Endodermal cell (in vitro differentiated cells): ENCODE measurements at regions not wholly inside any gene's neighbourhood (a gene's known extent, or its start where the extent isn't known, plus 50 kb on each side); places are given as distances from the start of the nearest gene placed in this dataset.

Experiments used
- DNase-seq: peaks from one replicate; pipeline ENCODE4 v3.0.0-alpha.2; 2017
- H3K27ac ChIP-seq: 2 replicates; pipeline ENCODE4 v1.5.1; 2013; ENCODE audit warnings: mild to moderate bottlenecking, low read depth, low read length, moderate library complexity
- H3K27me3 ChIP-seq: 2 replicates; pipeline ENCODE4 v1.6.1; 2013; ENCODE audit warnings: mild to moderate bottlenecking, low read length, moderate library complexity; ENCODE audit not compliant: insufficient read depth, control insufficient read depth, poor library complexity, severe bottlenecking
- H3K36me3 ChIP-seq: 2 replicates; pipeline ENCODE4 v1.7.0; 2013; ENCODE audit warnings: mild to moderate bottlenecking, low read length, moderate library complexity; ENCODE audit not compliant: control insufficient read depth, insufficient read depth
- H3K4me1 ChIP-seq: one replicate; pipeline ENCODE4 v1.7.0; 2013; ENCODE audit warnings: low read length; ENCODE audit not compliant: control insufficient read depth, insufficient read depth
- H3K4me3 ChIP-seq: 2 replicates; pipeline ENCODE4 v1.5.1; 2013; ENCODE audit warnings: mild to moderate bottlenecking, low read length, moderate library complexity
- H3K9ac ChIP-seq: 2 replicates; pipeline ENCODE4 v1.6.1; 2013; ENCODE audit warnings: mild to moderate bottlenecking, low read length, moderate library complexity; ENCODE audit not compliant: poor library complexity, severe bottlenecking; ENCODE audit errors: extremely low read depth
- H3K9me3 ChIP-seq: 2 replicates; pipeline ENCODE4 v1.6.1; 2013; ENCODE audit warnings: mild to moderate bottlenecking, low read length, moderate library complexity; ENCODE audit not compliant: control insufficient read depth
- H3K27ac Mint-ChIP-seq: 2 replicates; pipeline ENCODE4 v1.8.0; 2020; ENCODE audit warnings: mixed read lengths
- H3K27me3 Mint-ChIP-seq: 2 replicates; pipeline ENCODE4 v1.8.0; 2021; ENCODE audit warnings: mild to moderate bottlenecking, mixed read lengths; ENCODE audit not compliant: insufficient read depth
- H3K36me3 Mint-ChIP-seq: 2 replicates; pipeline ENCODE4 v1.8.0; 2020; ENCODE audit warnings: low read depth, mixed read lengths
- H3K4me1 Mint-ChIP-seq: 2 replicates; pipeline ENCODE4 v1.8.0; 2020; ENCODE audit warnings: mixed read lengths
- H3K4me3 Mint-ChIP-seq: 2 replicates; pipeline ENCODE4 v1.8.0; 2020; ENCODE audit warnings: mild to moderate bottlenecking, moderate library complexity, mixed read lengths
- H3K9me3 Mint-ChIP-seq: 2 replicates; pipeline ENCODE4 v1.8.0; 2020; ENCODE audit warnings: mild to moderate bottlenecking, mixed read lengths
- CTCF ChIP-seq: fragments of 200-600 bp; sonication (generic); conservative IDR thresholded peaks from 2 replicates; pipeline ENCODE4 v1.5.0; 2021; ENCODE audit warnings: antibody characterized with exemption, mild to moderate bottlenecking
- WGBS, 2 experiments: methylation state at CpG; one replicate each; pipeline versions ENCODE4 v1.1.5 to v1.1.7; 2013; ENCODE audit warnings: missing lambda C conversion rate in 2 of 2, mixed read lengths in 1 of 2; ENCODE audit not compliant: insufficient coverage in 1 of 2, insufficient read length in 1 of 2; 5-methylcytosine and 5-hydroxymethylcytosine counted together

- no peaks in the 10 kb centered on the region for H3K4me1 ChIP-seq
- no peak for DNase-seq
- H3K36me3 Mint-ChIP-seq, result no peaks in the 10 kb centered on the region
- no peaks in the 10 kb centered on the region for H3K36me3 ChIP-seq
- no peaks in the 10 kb centered on the region for H3K9me3 ChIP-seq
- H3K4me1 Mint-ChIP-seq, result no peaks in the 10 kb centered on the region
- no peak for TF ChIP-seq CTCF
- H3K4me3 Mint-ChIP-seq, result no peak overlapping the region
- H3K27ac ChIP-seq, result no peak overlapping the region
- H3K27ac Mint-ChIP-seq, result no peak overlapping the region
- peaks cover 95% of the 10 kb centered on the region for H3K27me3 Mint-ChIP-seq
- H3K9ac ChIP-seq, result no peak overlapping the region
- H3K27me3 ChIP-seq, result peaks cover 79% of the 10 kb centered on the region
- no peak overlapping the region for H3K4me3 ChIP-seq
- H3K9me3 Mint-ChIP-seq, result no peaks in the 10 kb centered on the region
Observed at GRCh38 chr9:21741151-21741550, 61.3 kb upstream of the MTAP start.

GRCh38 chr9:21744320-21744719 is 58.1 kb upstream of the MTAP start:
- no peak overlapping the region for H3K27ac ChIP-seq
- no peaks in the 10 kb centered on the region for H3K9me3 ChIP-seq
- no peak for TF ChIP-seq CTCF
- Mint-ChIP-seq H3K36me3 (no peaks in the 10 kb centered on the region), H3K4me1 (no peaks in the 10 kb centered on the region), H3K9me3 (no peaks in the 10 kb centered on the region), H3K27me3 (peaks cover 98% of the 10 kb centered on the region), H3K4me3 (no peak overlapping the region), H3K27ac (no peak overlapping the region)
- no peaks in the 10 kb centered on the region for H3K4me1 ChIP-seq
- H3K9ac ChIP-seq, result no peak overlapping the region
- H3K36me3 ChIP-seq, result no peaks in the 10 kb centered on the region
- DNase-seq, result no peak
- WGBS, 2 experiments, result 15 to 25% methylated on average over 2 to 3 of the region's 3 CpGs
- H3K27me3 ChIP-seq, result peaks cover 100% of the 10 kb centered on the region
- H3K4me3 ChIP-seq, result no peak overlapping the region

- Histone ChIP-seq H3K27me3 (peaks cover 100% of the 10 kb centered on the region), H3K4me1 (no peaks in the 10 kb centered on the region), H3K36me3 (no peaks in the 10 kb centered on the region), H3K4me3 (no peak overlapping the region), H3K27ac (no peak overlapping the region), H3K9ac (no peak overlapping the region), H3K9me3 (no peaks in the 10 kb centered on the region)
- Mint-ChIP-seq H3K36me3 (no peaks in the 10 kb centered on the region), H3K4me3 (no peak overlapping the region), H3K27me3 (peaks cover 98% of the 10 kb centered on the region), H3K4me1 (no peaks in the 10 kb centered on the region), H3K9me3 (no peaks in the 10 kb centered on the region), H3K27ac (no peak overlapping the region)
- DNase-seq, result no peak
- no peak for TF ChIP-seq CTCF
Observed at GRCh38 chr9:21744841-21745240, 57.6 kb upstream of the MTAP start.
